ENCODE measurements at regions not wholly inside any gene's neighbourhood (a gene's known extent, or its start where the extent isn't known, plus 50 kb on each side); places are given as distances from the start of the nearest gene placed in this dataset.

DNA sequence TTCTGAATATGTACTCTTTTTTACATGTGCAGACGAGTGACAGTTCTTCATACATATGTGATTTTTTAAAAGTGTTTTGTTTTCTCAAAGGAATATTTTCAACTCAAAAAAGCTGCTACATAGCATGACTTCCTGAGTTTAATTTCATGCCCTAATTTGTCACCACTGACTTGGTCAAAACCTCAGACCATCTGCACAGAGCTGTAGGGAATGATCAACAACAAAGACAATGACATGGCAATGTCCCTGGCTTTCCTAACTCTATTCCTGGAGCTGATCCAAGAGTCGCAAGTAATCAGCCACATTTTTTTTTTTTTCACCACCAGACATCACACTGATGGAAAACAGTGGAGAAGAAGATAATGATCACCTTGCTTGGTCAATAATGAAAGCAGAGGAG is 97.7 kb downstream of the TMA16 start:
- H3K4me3 ChIP-seq (ENCODE audit: low read depth, low read length) = no peak overlapping the region
- no peak for TF ChIP-seq CTCF (IDR thresholded peaks at IDR 0.05; ENCODE audit: insufficient read depth, low read length, missing control alignments)
- POLR2A ChIA-PET = no interaction called here
- no peak for DNase-seq (ENCODE audit: low read depth, low spot score)
- CTCF ChIA-PET = no interaction called here

GRCh38 chr4:163595580-163595979 is 101.1 kb downstream of the TMA16 start:
- DNase-seq (ENCODE audit: low read depth, low spot score) = no peak
- ChIA-PET POLR2A (no interaction called here), CTCF (no interaction called here)
- H3K4me3 ChIP-seq (ENCODE audit: low read depth, low read length) = no peak overlapping the region
- TF ChIP-seq CTCF (IDR thresholded peaks at IDR 0.05; ENCODE audit: insufficient read depth, low read length, missing control alignments) = no peak

DNA sequence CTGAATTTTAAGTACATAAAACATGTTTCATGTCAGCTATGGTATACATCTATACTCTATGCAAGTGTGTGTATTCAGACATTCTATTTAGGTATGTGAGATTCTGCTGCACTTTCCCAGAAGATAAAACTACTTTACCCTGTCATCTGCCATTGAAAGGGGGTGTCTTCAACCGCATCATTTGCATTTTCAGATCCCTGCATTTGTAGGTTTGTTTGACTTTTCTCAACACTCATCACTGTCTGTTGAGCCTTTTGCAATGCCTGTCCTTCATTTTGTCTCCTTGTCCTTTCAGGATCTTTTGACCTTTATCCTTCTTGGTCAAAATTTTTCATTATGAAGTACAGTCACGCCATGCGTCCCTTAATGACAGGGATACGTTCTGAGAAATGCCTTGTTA is 103.5 kb downstream of the TMA16 start:
- H3K4me3 ChIP-seq (ENCODE audit: low read depth, low read length) = no peak overlapping the region
- ChIA-PET CTCF (no interaction called here), POLR2A (no interaction called here)
- DNase-seq (ENCODE audit: low read depth, low spot score) = no peak
- no peak for TF ChIP-seq CTCF (IDR thresholded peaks at IDR 0.05; ENCODE audit: insufficient read depth, low read length, missing control alignments)

DNA sequence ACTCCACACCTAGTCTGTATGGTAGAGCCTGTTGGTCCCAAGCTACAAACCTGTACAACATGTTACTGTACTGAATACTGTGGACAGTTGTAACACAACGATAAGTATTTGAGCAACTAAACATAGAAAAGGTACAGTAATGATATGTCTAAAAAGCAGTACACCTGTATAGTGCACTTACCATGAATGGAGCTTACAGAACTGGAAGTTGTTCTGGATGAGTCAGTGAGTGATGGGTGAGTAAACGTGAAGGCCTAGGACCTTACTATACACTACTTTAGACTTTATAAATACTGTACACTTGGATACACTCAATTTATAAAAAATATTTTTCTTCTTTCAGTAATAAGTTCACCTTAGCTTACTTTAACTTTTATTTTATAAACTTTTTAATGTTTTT is 104.0 kb downstream of the TMA16 start:
- CTCF ChIA-PET = no interaction called here
- TF ChIP-seq CTCF (IDR thresholded peaks at IDR 0.05; ENCODE audit: insufficient read depth, low read length, missing control alignments) = no peak
- H3K4me3 ChIP-seq (ENCODE audit: low read depth, low read length) = no peak overlapping the region
- POLR2A ChIA-PET = no interaction called here
- no peak for DNase-seq (ENCODE audit: low read depth, low spot score)

GRCh38 chr4:163600727-163601126 is 106.2 kb downstream of the TMA16 start:
- no peak for TF ChIP-seq CTCF (IDR thresholded peaks at IDR 0.05; ENCODE audit: insufficient read depth, low read length, missing control alignments)
- ChIA-PET POLR2A (no interaction called here), CTCF (no interaction called here)
- no peak overlapping the region for H3K4me3 ChIP-seq (ENCODE audit: low read depth, low read length)
- DNase-seq (ENCODE audit: low read depth, low spot score) = no peak

- DNase-seq (ENCODE audit: low read depth, low spot score) = no peak
- ChIA-PET CTCF (no interaction called here), POLR2A (no interaction called here)
- TF ChIP-seq CTCF (IDR thresholded peaks at IDR 0.05; ENCODE audit: insufficient read depth, low read length, missing control alignments) = no peak
- no peak overlapping the region for H3K4me3 ChIP-seq (ENCODE audit: low read depth, low read length)
Measured at GRCh38 chr4:163603257-163603656, 108.8 kb downstream of the TMA16 start.

Data from AG04449 (cell line).